Sciatic nerve (tissue), 2 donors: ENCODE measurements at regions not wholly inside any gene's neighbourhood (a gene's known extent, or its start where the extent isn't known, plus 50 kb on each side); places are given as distances from the start of the nearest gene placed in this dataset.
"Not testable (repeated sequence)": the region's sequence is repeated elsewhere in the genome, so short reads cannot be mapped to it uniquely, and the experiment has no call there.

Source experiments
- ATAC-seq: fragments of 200-7000 bp; cut with Tn5 transposase; one replicate; pipeline ENCODE4 v1.9.1; 2020; ENCODE audit warnings: mild to moderate bottlenecking, moderate library complexity
- DNase-seq: peaks from one replicate; pipeline ENCODE4 v3.0.0-alpha.2; 2020; ENCODE audit warnings: low spot score
- intact Hi-C: fragments of 100-400 bp; cut with DNase I; formaldehyde crosslinking; loops from one replicate; pipeline ENCODE4 v1.14.2; 2022
- donor health status: DM: no; HTN: no; CAD: no.
- donor health status: DM: no; HTN: no; CAD: no.

DNA sequence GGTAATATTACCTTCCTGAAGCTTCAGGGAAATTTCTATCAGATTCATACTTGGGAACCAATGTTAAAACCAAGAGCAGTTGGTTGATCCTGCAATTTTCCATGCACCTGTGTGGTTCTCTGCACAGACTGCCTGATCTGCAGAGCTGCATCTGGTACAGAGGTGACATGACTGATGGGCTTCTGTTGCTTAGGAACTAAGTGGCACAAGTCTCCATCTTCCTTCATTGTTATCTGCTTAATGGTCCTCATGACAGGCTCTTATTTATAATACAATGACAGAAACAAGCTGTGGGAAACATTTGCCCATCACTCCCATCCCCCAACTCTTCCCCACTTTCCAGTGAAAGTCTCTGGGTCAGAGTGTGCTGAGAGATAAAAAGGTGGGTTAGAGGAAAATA, 799.1 kb downstream of the TAF11L14 start:
- DNase-seq (no peak), ATAC-seq (no peak)
- intact Hi-C loops, result no loop called here

DNA sequence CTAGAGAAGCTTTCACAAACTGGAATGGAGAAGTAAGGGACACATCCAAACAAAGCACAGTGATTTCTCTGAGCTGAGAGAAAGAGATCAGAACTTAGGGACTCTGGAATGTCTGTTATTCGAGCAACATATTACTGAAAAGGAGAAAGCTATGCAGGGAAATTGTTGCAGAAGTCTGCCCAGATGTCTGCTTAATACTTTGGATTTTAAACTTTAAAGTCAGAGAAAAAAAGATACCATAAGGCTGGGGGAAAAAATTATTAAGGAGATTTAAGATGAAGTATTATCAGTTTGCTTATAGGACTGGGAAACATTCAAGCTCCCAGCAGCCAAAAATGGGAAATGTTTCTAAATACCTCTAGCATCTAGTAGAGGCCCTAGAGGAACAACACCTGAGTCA, 803.9 kb downstream of the TAF11L14 start:
- intact Hi-C loops, result no loop called here
- ATAC-seq (no peak), DNase-seq (no peak)

DNA sequence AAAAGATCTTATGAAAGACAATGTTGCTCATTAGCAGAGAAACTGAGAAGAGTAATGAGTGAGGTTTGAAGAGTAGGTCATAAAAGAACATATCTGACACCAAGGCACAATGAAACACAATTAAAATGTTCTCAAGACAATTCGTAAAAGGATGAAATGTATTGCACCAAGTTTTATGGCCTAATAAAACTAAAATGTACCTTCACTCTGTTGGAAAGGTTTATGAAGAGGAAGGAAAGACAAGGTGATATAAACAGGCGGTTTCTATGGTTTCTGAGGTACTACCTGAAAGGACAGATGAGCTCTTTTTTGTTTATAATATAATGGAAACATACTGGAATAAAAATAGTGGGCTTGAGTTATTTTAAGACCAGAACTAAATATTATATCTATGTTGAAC, 821.3 kb downstream of the TAF11L14 start:
- ATAC-seq, result no peak
- intact Hi-C loops, result no loop called here

DNA sequence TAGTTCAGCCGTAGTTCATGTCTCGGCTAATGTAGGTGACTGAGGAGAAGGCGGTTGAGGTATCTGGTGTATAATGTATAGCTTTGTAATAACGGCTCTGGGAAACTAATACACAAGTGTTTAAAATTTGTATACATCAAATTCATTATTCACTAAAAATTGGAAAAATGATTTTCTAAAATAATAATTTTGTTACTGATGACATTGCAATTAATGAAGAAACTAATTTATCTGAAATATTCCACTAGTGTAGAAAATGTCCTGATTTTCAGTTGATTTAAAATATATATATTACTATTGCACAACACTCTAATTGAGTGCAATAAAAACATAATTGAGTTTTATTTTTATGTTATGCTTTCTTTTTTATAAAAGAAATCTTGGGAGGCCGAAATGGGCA, 823.0 kb downstream of the TAF11L14 start:
- DNase-seq (no peak), ATAC-seq (no peak)
- intact Hi-C loops, result no loop called here

More for the DNA sequence above, 821.3 kb downstream of the TAF11L14 start:
- DNase-seq, result no peak

DNA sequence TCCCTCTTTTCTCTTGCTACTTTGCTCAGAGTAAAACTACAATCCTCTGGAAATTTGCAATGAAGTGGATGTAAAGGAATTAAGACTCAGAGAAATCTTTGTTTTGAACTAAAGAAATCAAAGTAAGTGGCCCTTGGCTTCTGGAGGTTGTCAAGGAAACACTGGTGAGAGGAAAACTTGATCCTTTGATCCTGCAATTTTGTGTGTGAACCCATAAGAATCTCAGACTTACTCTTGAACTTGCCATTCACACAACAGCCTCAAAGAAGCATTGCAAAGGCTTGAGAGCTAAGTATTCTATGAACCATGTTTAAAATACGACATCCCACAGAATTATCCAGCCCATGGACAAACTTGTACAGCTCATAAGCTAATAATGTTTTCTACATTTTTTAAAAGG, 827.5 kb downstream of the TAF11L14 start:
- DNase-seq (no peak), ATAC-seq (no peak)
- intact Hi-C loops, result loop anchor here (10.0 kb wide), 1 partner anchor 243 kb away; no protein-coding TSS in a partner anchor

DNA sequence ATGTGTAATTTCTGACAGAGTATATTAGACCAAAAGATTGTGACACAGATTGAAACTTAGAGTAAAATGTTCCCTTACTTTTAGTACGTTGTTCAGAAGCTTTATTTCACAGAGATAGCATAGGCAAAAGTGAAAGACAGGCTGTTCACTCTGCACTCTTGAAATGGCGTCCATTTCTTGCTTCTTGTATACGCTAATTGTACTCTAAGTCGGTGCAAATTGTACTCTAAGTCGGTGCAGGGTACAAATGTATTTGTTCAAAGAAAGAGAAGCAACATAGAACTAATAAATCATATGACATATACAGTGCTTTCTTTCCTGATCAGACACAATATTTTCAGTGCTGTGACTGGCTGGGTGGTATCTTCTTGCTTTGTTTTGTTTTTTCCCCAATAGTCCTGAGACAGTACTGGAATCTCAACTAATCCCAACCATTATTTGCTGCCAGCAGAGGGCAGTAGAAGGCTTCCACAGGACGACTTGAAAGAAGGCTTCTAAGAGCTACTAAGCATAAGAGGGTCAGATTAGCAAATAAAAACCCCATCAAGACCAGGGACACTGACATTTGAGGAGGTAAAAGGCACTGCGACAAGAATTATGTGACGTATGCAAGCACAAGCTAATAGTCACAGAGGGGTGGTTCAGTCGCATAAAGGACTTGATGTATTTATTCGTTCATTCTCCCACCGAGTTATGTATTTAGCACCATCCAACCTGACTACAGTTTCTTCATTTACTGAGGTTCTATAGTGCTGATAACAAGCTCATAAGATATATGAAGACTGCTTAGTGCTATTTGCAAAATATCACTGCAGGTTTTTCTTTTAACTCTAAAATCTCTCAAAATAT, 831.8 kb downstream of the TAF11L14 start:
- ATAC-seq, result peak; percentile 87
- peak; percentile 72 for DNase-seq
- intact Hi-C loops, result loop anchor here (10.0 kb wide), 1 partner anchor 239 kb away; no protein-coding TSS in a partner anchor

DNA sequence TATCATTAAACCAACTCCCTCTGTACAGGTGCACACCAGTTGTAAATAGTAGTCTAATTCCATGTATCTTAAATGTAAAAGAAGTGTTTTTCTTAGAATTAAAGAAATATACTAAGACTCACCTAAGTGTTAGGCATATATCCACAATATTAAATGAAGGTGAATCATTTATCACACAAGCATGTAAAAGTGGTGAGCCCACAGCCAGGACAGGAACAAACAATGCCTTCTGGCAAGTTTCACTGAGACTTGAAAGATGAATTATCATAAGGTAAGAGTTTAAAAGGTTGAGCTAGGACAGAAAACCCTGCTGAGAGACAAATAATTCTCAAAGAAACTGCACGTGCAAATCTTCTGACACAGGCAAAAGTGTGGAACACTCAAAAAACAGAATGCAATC, 832.5 kb downstream of the TAF11L14 start:
- ATAC-seq, result no peak

GRCh38 chr5:18471791-18472190, 837.5 kb downstream of the TAF11L14 start:
- intact Hi-C loops, result not testable (repeated sequence)

More for the DNA sequence above, 832.5 kb downstream of the TAF11L14 start:
- no peak for DNase-seq
- intact Hi-C loops, result loop anchor here (10.0 kb wide), 1 partner anchor 238 kb away; no protein-coding TSS in a partner anchor

GRCh38 chr5:18483451-18483850, 849.2 kb downstream of the TAF11L14 start:
- no peak for DNase-seq
- intact Hi-C loops, result no loop called here
- no peak for ATAC-seq

More at GRCh38 chr5:18471791-18472190, 837.5 kb downstream of the TAF11L14 start:
- DNase-seq, ATAC-seq: not testable (repeated sequence)

DNA sequence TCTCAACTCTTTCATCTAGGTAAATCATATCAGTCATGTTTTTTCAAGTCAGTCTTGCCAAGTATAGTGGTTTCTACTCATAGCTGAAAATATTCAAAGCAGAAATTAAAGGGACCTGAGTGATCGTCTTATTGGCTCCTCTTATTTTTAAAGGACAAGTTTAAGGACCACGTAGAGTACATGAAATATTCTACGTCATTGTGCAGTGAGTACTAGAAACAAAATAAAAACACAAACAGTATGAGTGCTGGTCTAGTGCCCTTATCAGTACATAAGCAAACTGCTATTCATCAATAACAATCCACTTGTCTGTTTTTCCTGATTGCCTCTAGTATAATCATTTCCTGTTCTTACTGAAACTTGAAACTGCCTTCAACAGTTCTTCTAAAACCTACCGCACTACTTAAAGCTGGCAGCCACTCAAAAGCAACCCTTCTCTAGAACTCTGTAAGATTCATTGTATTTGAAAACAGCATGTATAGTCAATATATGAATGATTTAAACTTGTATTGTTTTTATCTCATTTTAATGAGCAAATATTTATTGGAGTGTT, 853.7 kb downstream of the TAF11L14 start:
- intact Hi-C loops, result no loop called here
- ATAC-seq, result no peak
- no peak for DNase-seq

DNA sequence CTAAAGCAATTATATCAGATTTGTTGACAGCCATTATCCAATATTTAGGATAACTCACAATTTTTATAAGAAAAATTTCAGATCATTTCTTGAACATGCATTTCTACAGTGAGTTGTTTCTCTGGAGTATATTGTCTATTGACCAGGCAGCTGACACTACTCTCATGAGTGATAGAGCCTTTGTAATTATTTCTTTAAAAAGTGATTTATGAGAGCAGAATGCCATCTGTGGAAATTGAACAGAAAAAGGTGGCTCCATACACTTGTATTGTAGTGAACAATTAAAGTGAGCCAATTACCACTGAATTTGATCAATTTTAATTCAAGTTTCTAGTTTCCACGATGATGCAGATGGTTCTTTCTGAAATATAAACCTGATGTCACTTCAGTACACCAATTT, 855.4 kb downstream of the TAF11L14 start:
- ATAC-seq (no peak), DNase-seq (no peak)
- intact Hi-C loops, result no loop called here

DNA sequence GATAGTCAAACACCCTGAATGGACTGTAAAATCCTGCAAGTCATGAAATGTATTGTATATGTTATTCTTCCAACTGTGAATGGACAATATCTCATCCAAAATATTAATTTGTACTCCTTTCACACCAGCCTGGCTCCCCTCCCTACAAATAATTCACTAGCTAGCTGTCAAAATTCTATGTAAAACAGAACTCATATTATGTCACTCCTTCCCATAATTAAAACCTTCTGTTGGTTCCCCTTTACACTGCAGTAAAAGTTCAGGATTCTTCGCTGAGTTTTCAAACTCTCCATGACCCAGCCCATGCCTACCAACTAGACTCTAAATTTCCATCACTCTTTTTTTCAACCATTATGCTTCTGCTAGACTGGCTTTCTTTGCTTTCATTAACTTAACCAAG, 857.1 kb downstream of the TAF11L14 start:
- intact Hi-C loops, result no loop called here
- ATAC-seq, result no peak

GRCh38 chr5:18495157-18495556, 860.9 kb downstream of the TAF11L14 start:
- intact Hi-C loops, result no loop called here
- ATAC-seq, result no peak
- no peak for DNase-seq

More for the DNA sequence above, 857.1 kb downstream of the TAF11L14 start:
- DNase-seq, result no peak

DNA sequence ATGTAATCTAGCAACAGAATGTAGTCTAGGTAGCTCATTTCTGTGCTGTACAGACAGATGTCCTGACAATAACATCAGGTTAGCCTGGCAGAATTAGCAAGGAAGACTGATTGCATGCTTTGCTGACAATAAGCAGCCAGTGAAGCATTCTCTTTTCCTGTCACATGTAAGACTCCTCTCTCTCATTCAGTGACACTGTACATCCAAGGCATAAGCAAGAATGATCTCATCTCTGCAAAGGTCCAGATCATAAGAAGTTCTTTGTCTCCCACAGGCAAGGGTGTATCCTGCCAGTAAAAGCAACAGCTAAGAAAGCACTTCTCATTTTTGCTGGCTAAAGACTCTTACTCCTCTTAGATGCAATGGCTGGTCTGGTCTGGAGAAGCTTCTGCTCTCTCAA, 861.8 kb downstream of the TAF11L14 start:
- ATAC-seq, result no peak
- no peak for DNase-seq
- intact Hi-C loops, result no loop called here

DNA sequence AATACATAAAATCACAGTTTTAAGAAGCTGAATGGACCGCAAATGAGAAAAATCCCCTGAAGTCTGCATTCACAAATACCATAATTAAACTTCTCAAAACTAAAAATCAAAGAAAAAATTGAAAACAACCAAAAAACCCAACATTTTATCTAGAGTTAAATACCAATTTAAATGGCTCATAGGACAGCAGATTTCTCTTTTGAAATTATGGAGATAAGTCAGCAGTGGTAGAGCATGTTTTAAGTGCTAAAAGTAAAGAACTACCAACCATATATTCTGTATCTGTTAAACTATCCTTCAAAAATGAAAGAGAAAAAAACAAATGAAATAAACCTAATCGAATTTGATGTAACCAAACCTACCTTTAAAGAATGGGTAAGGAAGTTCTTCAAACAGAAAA, 862.8 kb downstream of the TAF11L14 start:
- intact Hi-C loops, result no loop called here
- DNase-seq (no peak), ATAC-seq (no peak)

- no peak for ATAC-seq
- no peak for DNase-seq
- intact Hi-C loops, result no loop called here
Measured at GRCh38 chr5:18503797-18504328, 869.6 kb downstream of the TAF11L14 start.

GRCh38 chr5:18507114-18507513, 872.9 kb downstream of the TAF11L14 start:
- intact Hi-C loops, result no loop called here
- ATAC-seq, result no peak
- no peak for DNase-seq

GRCh38 chr5:18517641-18518380, 883.6 kb downstream of the TAF11L14 start:
- no peak for DNase-seq
- no peak for ATAC-seq
- intact Hi-C loops, result no loop called here

DNA sequence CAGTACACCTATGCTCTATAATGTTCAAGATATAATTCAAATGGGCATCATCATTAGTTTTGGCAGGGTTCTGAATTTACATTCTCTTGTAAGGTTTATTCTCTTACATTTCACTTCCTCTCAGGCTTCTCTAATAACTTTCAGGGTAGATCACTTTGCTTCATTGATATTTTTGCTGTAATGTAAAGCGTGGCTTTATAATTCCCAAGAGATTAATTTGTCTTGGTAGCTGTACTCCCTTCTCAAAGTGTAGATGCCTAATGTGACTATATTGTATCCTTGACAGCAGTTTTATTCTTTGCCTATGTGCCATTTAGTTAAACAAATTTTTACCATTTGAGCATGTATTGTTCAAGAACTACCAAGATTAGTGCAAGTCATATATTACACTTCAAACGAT, 889.1 kb downstream of the TAF11L14 start:
- intact Hi-C loops, result no loop called here
- ATAC-seq, result no peak
- DNase-seq, result no peak
